K562 (cell line): ENCODE measurements at regions not wholly inside any gene's neighbourhood (a gene's known extent, or its start where the extent isn't known, plus 50 kb on each side); places are given as distances from the start of the nearest gene placed in this dataset.

Experiments
- ATAC-seq: fragments of 200-7000 bp; cut with Tn5 transposase; 3 replicates; pipeline ENCODE4 v1.9.1; 2020; ENCODE audit warnings: moderate library complexity
- BruUV-seq: library from RNA; stranded (reverse); fragments of 400-500 nt; replicated peaks from 2 replicates; lab custom pipeline; 2021; lab: Mats Ljungman, UMichigan
- CTCF ChIA-PET: fragments of 300-600 bp; formaldehyde crosslinking; extraction: SDS; loops from one replicate; lab custom pipeline; 2021; ENCODE audit warnings: low intra/inter-chr PET ratio; lab: Yijun Ruan, JAX
- POLR2A ChIA-PET: fragments of 300-600, 350-650 bp; sonication (Branson Sonifier 250); formaldehyde crosslinking; extraction: SDS; loops from one replicate; lab custom pipeline; 2021; ENCODE audit warnings: antibody characterized with exemption, inconsistent platforms; lab: Yijun Ruan, JAX
- DNase-seq, 4 experiments: peaks; one replicate each; pipeline versions ENCODE4 v3.0.0 to v3.0.0-alpha.2; 2011 to 2018; ENCODE audit warnings: low spot score in 3 of 4, mixed read lengths in 3 of 4; ENCODE audit errors: extremely low read depth in 1 of 4
- FAIRE-seq: peaks from 2 replicates; lab custom pipeline; 2011; peaks lifted over from hg19 to GRCh38; lab: Jason Lieb, UNC
- H2AFZ ChIP-seq: 2 replicates; pipeline ENCODE4 v1.6.0; 2011; ENCODE audit warnings: low read depth, low read length, control low read depth, inconsistent platforms
- H3K27ac ChIP-seq: fragments of 200-600 bp; 3 replicates; pipeline ENCODE4 v1.8.0; 2011; ENCODE audit warnings: low read depth, mild to moderate bottlenecking, control low read depth, inconsistent platforms, low read length, moderate library complexity, mixed read lengths; ENCODE audit errors: extremely low read depth
- H3K27me3 ChIP-seq, 2 experiments: fragments of 300-600 bp in 1 of 2; 2 replicates in 1 of 2; 3 replicates in 1 of 2; pipeline versions ENCODE4 v1.6.0 to v1.8.0; 2011; ENCODE audit warnings: inconsistent platforms in 2 of 2, low read length in 2 of 2, mild to moderate bottlenecking in 1 of 2, mixed read lengths in 1 of 2, moderate library complexity in 1 of 2; ENCODE audit not compliant: control insufficient read depth in 2 of 2, insufficient read depth in 2 of 2
- H3K36me3 ChIP-seq: fragments of 300-600 bp; 3 replicates; pipeline ENCODE4 v1.8.0; 2011; ENCODE audit warnings: mild to moderate bottlenecking, low read length, inconsistent platforms; ENCODE audit not compliant: control insufficient read depth, insufficient read depth
- H3K4me1 ChIP-seq, 2 experiments: fragments of 200-600 bp in 1 of 2; replicated peaks in 1 of 2; 2 replicates in 1 of 2; 3 replicates in 1 of 2; pipeline versions ENCODE4 v1.5.1 to v1.8.0; 2011; ENCODE audit warnings: inconsistent platforms in 2 of 2, low read length in 2 of 2, mild to moderate bottlenecking in 1 of 2, mixed read lengths in 1 of 2, moderate library complexity in 1 of 2; ENCODE audit not compliant: control insufficient read depth in 2 of 2, insufficient read depth in 2 of 2
- H3K4me2 ChIP-seq: 2 replicates; pipeline ENCODE4 v1.6.1; 2011; ENCODE audit warnings: low read length, control low read depth, inconsistent platforms, mixed read lengths; ENCODE audit not compliant: insufficient read depth
- H3K4me3 ChIP-seq: fragments of 200-600 bp; sonication (generic), shearing (Covaris generic); 2 replicates; pipeline ENCODE4 v1.5.1; 2016; ENCODE audit warnings: control low read depth, inconsistent platforms
- H3K79me2 ChIP-seq: fragments of 200-600 bp; 3 replicates; pipeline ENCODE4 v1.8.0; 2011; ENCODE audit warnings: low read length, inconsistent platforms; ENCODE audit not compliant: control insufficient read depth, insufficient read depth
- H3K9ac ChIP-seq, 2 experiments: 2 replicates each; pipeline versions ENCODE4 v1.6.0 to v1.6.1; 2011; ENCODE audit warnings: low read depth in 2 of 2, low read length in 2 of 2, control low read depth in 1 of 2, inconsistent platforms in 1 of 2, mild to moderate bottlenecking in 1 of 2, mixed read lengths in 1 of 2; ENCODE audit not compliant: insufficient read depth in 1 of 2
- H3K9me1 ChIP-seq: one replicate; pipeline ENCODE4 v1.6.0; 2011; ENCODE audit warnings: inconsistent platforms, mild to moderate bottlenecking, low read length, moderate library complexity; ENCODE audit not compliant: control insufficient read depth, insufficient read depth
- H3K9me3 ChIP-seq: replicated peaks from 2 replicates; pipeline ENCODE4 v1.5.1; 2011; ENCODE audit warnings: low read depth, low read length, inconsistent platforms; ENCODE audit not compliant: control insufficient read depth, insufficient read depth
- H4K20me1 ChIP-seq: replicated peaks from 2 replicates; pipeline ENCODE4 v1.6.1; 2011; ENCODE audit warnings: low read length, inconsistent platforms, mixed read lengths; ENCODE audit not compliant: control insufficient read depth, insufficient read depth
- C11orf30 ChIP-seq: fragments of 450-650 bp; IDR thresholded peaks from 2 replicates; pipeline ENCODE4 v1.6.1; 2016; ENCODE audit warnings: low read depth, mild to moderate bottlenecking
- CBX2 ChIP-seq: fragments of 200-600 bp; sonication (generic); IDR thresholded peaks from one replicate; pipeline ENCODE4 v1.6.1; 2012; ENCODE audit warnings: mild to moderate bottlenecking, low read length, inconsistent platforms; ENCODE audit not compliant: insufficient read depth, poor library complexity, severe bottlenecking
- DIDO1 ChIP-seq: fragments of 450-650 bp; IDR thresholded peaks from 2 replicates; pipeline ENCODE4 v1.6.1; 2016; ENCODE audit warnings: low read depth, missing biosample characterization, missing genetic modification characterization
- ERF ChIP-seq: fragments of 450-650 bp; formaldehyde crosslinking; IDR thresholded peaks from 2 replicates; pipeline ENCODE4 v1.4.0; 2020; ENCODE audit warnings: mild to moderate bottlenecking, mixed read lengths
- FOXJ2 ChIP-seq: fragments of 200-800 bp; sonication (Bioruptor generic); IDR thresholded peaks from 2 replicates; pipeline ENCODE4 v1.6.1; 2016; ENCODE audit warnings: missing genetic modification characterization, missing compliant biosample characterization
- HDAC6 ChIP-seq: IDR thresholded peaks from 2 replicates; pipeline ENCODE4 v1.6.1; 2012; ENCODE audit warnings: low read depth, mild to moderate bottlenecking, control low read depth, inconsistent platforms, low read length, moderate library complexity
- RBM25 ChIP-seq: fragments of 200-400 bp; formaldehyde crosslinking; IDR thresholded peaks from 2 replicates; pipeline ENCODE4 v1.6.1; 2018; ENCODE audit warnings: low read length, low read depth, moderate library complexity; ENCODE audit not compliant: severe bottlenecking
- RBM39 ChIP-seq: fragments of 200-400 bp; formaldehyde crosslinking; optimal IDR thresholded peaks from 2 replicates; pipeline ENCODE3; 2018; ENCODE audit warnings: low read depth, low read length
- SMAD3 ChIP-seq: fragments of 450-650 bp; formaldehyde crosslinking; conservative IDR thresholded peaks from 2 replicates; pipeline ENCODE4 v1.4.0; 2020; ENCODE audit warnings: mild to moderate bottlenecking
- SRF ChIP-seq, 2 experiments: fragments of 250-450, 450-650 bp in 1 of 2; sonication (Bioruptor Pico) in 1 of 2; sonication (generic) in 1 of 2; formaldehyde crosslinking; IDR thresholded peaks; 2 replicates each; pipeline versions ENCODE4 v1.5.0 to v1.5.1; 2020 to 2022; ENCODE audit warnings: mild to moderate bottlenecking in 1 of 2, missing genetic modification reagents in 1 of 2
- SRSF3 ChIP-seq: fragments of 200-400 bp; formaldehyde crosslinking; IDR thresholded peaks from 2 replicates; pipeline ENCODE4 v1.6.1; 2016; ENCODE audit warnings: mild to moderate bottlenecking, low read length, moderate library complexity; ENCODE audit not compliant: insufficient read depth
- TAF7 ChIP-seq: fragments of 450-650 bp; IDR thresholded peaks from 2 replicates; pipeline ENCODE4 v1.6.1; 2016; ENCODE audit warnings: missing genetic modification characterization, missing compliant biosample characterization
- ZNF12 ChIP-seq: sonication (generic); formaldehyde crosslinking; IDR thresholded peaks from 2 replicates; pipeline ENCODE4 v1.4.0; 2020; ENCODE audit warnings: mild to moderate bottlenecking, missing genetic modification reagents
- ZNF134 ChIP-seq: fragments of 250-450 bp; sonication (Bioruptor Pico); conservative IDR thresholded peaks from 2 replicates; pipeline ENCODE4 v1.4.0; 2020
- WGBS: fragments of 100-300 bp; shearing (Covaris generic); methylation state at CpG from one replicate; pipeline ENCODE4 v1.1.6; 2016; ENCODE audit warnings: low coverage, mixed read lengths; ENCODE audit not compliant: insufficient coverage; ENCODE audit errors: missing lambda C conversion rate; 5-methylcytosine and 5-hydroxymethylcytosine counted together
- in situ Hi-C: fragments of 300-500 bp; cut with MboI; formaldehyde crosslinking; loops from 4 replicates; pipeline ENCODE4 v1.15.0; 2018; ENCODE audit warnings: inconsistent platforms, mixed read lengths
- intact Hi-C: fragments of 100-400 bp; cut with micrococcal nuclease; formaldehyde crosslinking; loops from 2 replicates; pipeline ENCODE4 v1.14.2; 2022
- TF ChIP-seq, protein P1 (sequence below): fragments of 450-650 bp; formaldehyde crosslinking; IDR thresholded peaks from 2 replicates; pipeline ENCODE4 v1.4.0; 2020; ENCODE audit warnings: mild to moderate bottlenecking, mixed read lengths
- TF ChIP-seq, protein P2 (sequence below), 3 experiments: IDR thresholded peaks in 2 of 3; conservative IDR thresholded peaks in 1 of 3; 2 replicates each; pipeline ENCODE4 v1.5.1; 2011 to 2012; ENCODE audit warnings: low read length in 3 of 3, mild to moderate bottlenecking in 3 of 3, control low read depth in 2 of 3, improper control_type of control experiment in 1 of 3, inconsistent platforms in 1 of 3, low read depth in 1 of 3, mixed read lengths in 1 of 3, moderate library complexity in 1 of 3; ENCODE audit not compliant: insufficient read depth in 2 of 3

- intact Hi-C loops (no loop called here), in situ Hi-C loops (no loop called here)
- Histone ChIP-seq H4K20me1 (no peaks in the 10 kb centered on the region), H3K4me3 (no peak overlapping the region), H3K79me2 (no peaks in the 10 kb centered on the region), H3K4me1 (no peaks in the 10 kb centered on the region), H2AFZ (no peak overlapping the region), H3K4me2 (no peak overlapping the region), H3K9ac (no peak overlapping the region), H3K9me3 (no peaks in the 10 kb centered on the region), H3K9me1 (peaks cover 3% of the 10 kb centered on the region), H3K36me3 (no peaks in the 10 kb centered on the region), H3K27ac (no peak overlapping the region), H3K27me3 (peaks cover 0 to 14% of the 10 kb centered on the region in 2 experiments; a peak in 2 of 5 replicates)
- DNase-seq (no peak), ATAC-seq (no peak), FAIRE-seq (no peak)
- no peak for TF ChIP-seq SRF (CRISPR knock-in tag; IDR thresholded peaks at IDR 0.05)
- TF ChIP-seq HDAC6: no peak
- no peak for TF ChIP-seq RBM39
- no peak for TF ChIP-seq C11orf30
- no peak for TF ChIP-seq SMAD3 (CRISPR knock-in tag)
- no peak for TF ChIP-seq ERF
- no peak for TF ChIP-seq RBM25
- TF ChIP-seq TAF7 (tag): no peak
- TF ChIP-seq, protein P1, sequence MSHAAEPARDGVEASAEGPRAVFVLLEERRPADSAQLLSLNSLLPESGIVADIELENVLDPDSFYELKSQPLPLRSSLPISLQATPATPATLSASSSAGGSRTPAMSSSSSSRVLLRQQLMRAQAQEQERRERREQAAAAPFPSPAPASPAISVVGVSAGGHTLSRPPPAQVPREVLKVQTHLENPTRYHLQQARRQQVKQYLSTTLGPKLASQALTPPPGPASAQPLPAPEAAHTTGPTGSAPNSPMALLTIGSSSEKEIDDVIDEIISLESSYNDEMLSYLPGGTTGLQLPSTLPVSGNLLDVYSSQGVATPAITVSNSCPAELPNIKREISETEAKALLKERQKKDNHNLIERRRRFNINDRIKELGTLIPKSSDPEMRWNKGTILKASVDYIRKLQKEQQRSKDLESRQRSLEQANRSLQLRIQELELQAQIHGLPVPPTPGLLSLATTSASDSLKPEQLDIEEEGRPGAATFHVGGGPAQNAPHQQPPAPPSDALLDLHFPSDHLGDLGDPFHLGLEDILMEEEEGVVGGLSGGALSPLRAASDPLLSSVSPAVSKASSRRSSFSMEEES (CRISPR knock-in tag): no peak
- TF ChIP-seq FOXJ2: no peak
- no peak for TF ChIP-seq CBX2
- TF ChIP-seq ZNF134: no peak
- TF ChIP-seq ZNF12: no peak
- TF ChIP-seq, protein P2, sequence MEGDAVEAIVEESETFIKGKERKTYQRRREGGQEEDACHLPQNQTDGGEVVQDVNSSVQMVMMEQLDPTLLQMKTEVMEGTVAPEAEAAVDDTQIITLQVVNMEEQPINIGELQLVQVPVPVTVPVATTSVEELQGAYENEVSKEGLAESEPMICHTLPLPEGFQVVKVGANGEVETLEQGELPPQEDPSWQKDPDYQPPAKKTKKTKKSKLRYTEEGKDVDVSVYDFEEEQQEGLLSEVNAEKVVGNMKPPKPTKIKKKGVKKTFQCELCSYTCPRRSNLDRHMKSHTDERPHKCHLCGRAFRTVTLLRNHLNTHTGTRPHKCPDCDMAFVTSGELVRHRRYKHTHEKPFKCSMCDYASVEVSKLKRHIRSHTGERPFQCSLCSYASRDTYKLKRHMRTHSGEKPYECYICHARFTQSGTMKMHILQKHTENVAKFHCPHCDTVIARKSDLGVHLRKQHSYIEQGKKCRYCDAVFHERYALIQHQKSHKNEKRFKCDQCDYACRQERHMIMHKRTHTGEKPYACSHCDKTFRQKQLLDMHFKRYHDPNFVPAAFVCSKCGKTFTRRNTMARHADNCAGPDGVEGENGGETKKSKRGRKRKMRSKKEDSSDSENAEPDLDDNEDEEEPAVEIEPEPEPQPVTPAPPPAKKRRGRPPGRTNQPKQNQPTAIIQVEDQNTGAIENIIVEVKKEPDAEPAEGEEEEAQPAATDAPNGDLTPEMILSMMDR (IDR thresholded peaks at IDR 0.05 in 2 of 3, conservative IDR thresholded peaks at IDR 0.05 in 1 of 3; ENCODE audit: insufficient read depth in 2 of 3, low read depth in 1 of 3, low read length in 3 of 3): no peak
- no peak for TF ChIP-seq SRSF3
- TF ChIP-seq DIDO1 (tag): no peak
- BruUV-seq: no TSS peak
- ChIA-PET POLR2A (interaction anchor here (0.8 to 1.0 kb wide), 2 partner anchors 10 to 11 kb away, joined by 3 read pairs; no protein-coding TSS in a partner anchor), CTCF (no interaction called here)
- under 1% methylated on average over 8 of the region's 8 CpGs for WGBS
Measured at GRCh38 chr1:5453347-5453746, 538.9 kb downstream of the NPHP4 start.
